HL-60 (cell line): ENCODE measurements at regions not wholly inside any gene's neighbourhood (a gene's known extent, or its start where the extent isn't known, plus 50 kb on each side); places are given as distances from the start of the nearest gene placed in this dataset.
"Not testable (repeated sequence)": the region's sequence is repeated elsewhere in the genome, so short reads cannot be mapped to it uniquely, and the experiment has no call there.

ENCODE experiments used
- DNase-seq, 2 experiments: peaks; one replicate each; pipeline ENCODE4 v3.0.0-alpha.2; 2010 to 2020; ENCODE audit warnings: low read depth in 1 of 2, low spot score in 1 of 2
- H3K27ac ChIP-seq: fragments of 250-450 bp; sonication (Bioruptor Pico); replicated peaks from 2 replicates; pipeline ENCODE4 v1.5.1; 2020; ENCODE audit warnings: mild to moderate bottlenecking, moderate library complexity
- H3K27me3 ChIP-seq: fragments of 250-450 bp; sonication (Bioruptor Pico); 2 replicates; pipeline ENCODE4 v1.5.1; 2021; ENCODE audit warnings: mild to moderate bottlenecking, moderate library complexity; ENCODE audit not compliant: insufficient read depth, poor library complexity, severe bottlenecking
- H3K4me3 ChIP-seq: replicated peaks from 2 replicates; pipeline ENCODE4 v1.5.1; 2011; ENCODE audit warnings: mild to moderate bottlenecking, control low read depth, low read length; ENCODE audit not compliant: insufficient read depth
- CTCF ChIP-seq: IDR thresholded peaks from one replicate; pipeline ENCODE4 v1.5.1; 2011; ENCODE audit warnings: low read length, control low read depth, inconsistent platforms; ENCODE audit not compliant: insufficient read depth
- GABPA ChIP-seq: IDR thresholded peaks from 2 replicates; pipeline ENCODE4 v1.6.1; 2012; ENCODE audit warnings: low read depth
- POLR2AphosphoS5 ChIP-seq: IDR thresholded peaks from 2 replicates; pipeline ENCODE4 v1.6.1; 2012; ENCODE audit warnings: low read depth
- REST ChIP-seq: IDR thresholded peaks from 2 replicates; pipeline ENCODE4 v1.6.1; 2012; ENCODE audit warnings: low read depth; ENCODE audit not compliant: insufficient replicate concordance
- SPI1 ChIP-seq: IDR thresholded peaks from 2 replicates; pipeline ENCODE4 v1.6.1; 2012; ENCODE audit warnings: low read depth, mild to moderate bottlenecking, borderline replicate concordance

GRCh38 chr3:150230037-150230436 lies 178.1 kb upstream of the TSC22D2 start:
- TF ChIP-seq SPI1, result no peak
- no peak for TF ChIP-seq POLR2AphosphoS5
- TF ChIP-seq GABPA, result no peak
- no peak for TF ChIP-seq REST
- TF ChIP-seq CTCF, result no peak
- no peaks in the 10 kb centered on the region for H3K27me3 ChIP-seq

GRCh38 chr3:150228626-150229025 lies 179.5 kb upstream of the TSC22D2 start:
- DNase-seq, H3K4me3 ChIP-seq, H3K27me3 ChIP-seq, H3K27ac ChIP-seq: not testable (repeated sequence)

More at GRCh38 chr3:150230037-150230436, 178.1 kb upstream of the TSC22D2 start:
- Histone ChIP-seq H3K27ac (no peak overlapping the region), H3K4me3 (no peak overlapping the region)
- DNase-seq, result no peak

- DNase-seq, result peak in 1 of 2 experiments; percentile 46
- Histone ChIP-seq H3K27ac (no peak overlapping the region), H3K27me3 (no peaks in the 10 kb centered on the region), H3K4me3 (no peak overlapping the region)
- TF ChIP-seq CTCF (peak; percentile 23), GABPA (no peak), POLR2AphosphoS5 (no peak), SPI1 (peak; percentile 66), REST (no peak)
Measured at GRCh38 chr3:150227839-150228238, 180.3 kb upstream of the TSC22D2 start.

- H3K4me3 ChIP-seq, result no peak overlapping the region
- H3K27me3 ChIP-seq, result no peaks in the 10 kb centered on the region
- no peak for DNase-seq
- TF ChIP-seq REST (no peak), GABPA (no peak), SPI1 (no peak), CTCF (no peak), POLR2AphosphoS5 (no peak)
- H3K27ac ChIP-seq, result no peak overlapping the region
Measured at GRCh38 chr3:150225986-150226385, 182.1 kb upstream of the TSC22D2 start.
